Mucosa of rectum (tissue), 2 donors: ENCODE measurements at regions not wholly inside any gene's neighbourhood (a gene's known extent, or its start where the extent isn't known, plus 50 kb on each side); places are given as distances from the start of the nearest gene placed in this dataset.

ENCODE experiments used
- H3K27ac ChIP-seq, 2 donors: one replicate each; pipeline ENCODE4 v1.7.0; 2013; ENCODE audit warnings: inconsistent platforms in 2 of 2, low read depth in 2 of 2, low read length in 2 of 2
- H3K27me3 ChIP-seq, 2 donors: one replicate each; pipeline ENCODE4 v1.7.0; 2013; ENCODE audit warnings: low read length in 2 of 2; ENCODE audit not compliant: control insufficient read depth in 2 of 2, insufficient read depth in 2 of 2
- H3K36me3 ChIP-seq, 2 donors: one replicate each; pipeline ENCODE4 v1.7.0; 2013; ENCODE audit warnings: low read length in 2 of 2; ENCODE audit not compliant: control insufficient read depth in 2 of 2, insufficient read depth in 2 of 2
- H3K4me1 ChIP-seq, 2 donors: one replicate each; pipeline ENCODE4 v1.7.0; 2013; ENCODE audit warnings: low read length in 2 of 2, mild to moderate bottlenecking in 1 of 2; ENCODE audit not compliant: control insufficient read depth in 2 of 2, insufficient read depth in 2 of 2
- H3K4me3 ChIP-seq, 2 donors: one replicate each; pipeline ENCODE4 v1.7.0; 2013; ENCODE audit warnings: low read length in 2 of 2
- H3K9ac ChIP-seq, 2 donors: one replicate each; pipeline ENCODE4 v1.7.0; 2013; ENCODE audit warnings: low read length in 2 of 2, low read depth in 1 of 2, mild to moderate bottlenecking in 1 of 2
- H3K9me3 ChIP-seq, 2 donors: one replicate each; pipeline ENCODE4 v1.7.0; 2013; ENCODE audit warnings: low read length in 2 of 2; ENCODE audit not compliant: control insufficient read depth in 2 of 2
- donor health status: healthy.
- donor health status: Normal muscosa, but diverticular disease.

GRCh38 chr12:67450441-67450840, 181.3 kb downstream of the CAND1 start:
- Histone ChIP-seq H3K9ac (no peak overlapping the region), H3K27me3 (no peaks in the 10 kb centered on the region), H3K36me3 (no peaks in the 10 kb centered on the region), H3K27ac (no peak overlapping the region), H3K4me3 (no peak overlapping the region), H3K9me3 (no peaks in the 10 kb centered on the region), H3K4me1 (no peaks in the 10 kb centered on the region)

GRCh38 chr12:67451206-67451605, 182.0 kb downstream of the CAND1 start:
- H3K9ac ChIP-seq = no peak overlapping the region
- H3K4me3 ChIP-seq = no peak overlapping the region
- H3K27ac ChIP-seq = no peak overlapping the region
- no peaks in the 10 kb centered on the region for H3K27me3 ChIP-seq
- no peaks in the 10 kb centered on the region for H3K9me3 ChIP-seq
- H3K4me1 ChIP-seq = no peaks in the 10 kb centered on the region
- no peaks in the 10 kb centered on the region for H3K36me3 ChIP-seq

DNA sequence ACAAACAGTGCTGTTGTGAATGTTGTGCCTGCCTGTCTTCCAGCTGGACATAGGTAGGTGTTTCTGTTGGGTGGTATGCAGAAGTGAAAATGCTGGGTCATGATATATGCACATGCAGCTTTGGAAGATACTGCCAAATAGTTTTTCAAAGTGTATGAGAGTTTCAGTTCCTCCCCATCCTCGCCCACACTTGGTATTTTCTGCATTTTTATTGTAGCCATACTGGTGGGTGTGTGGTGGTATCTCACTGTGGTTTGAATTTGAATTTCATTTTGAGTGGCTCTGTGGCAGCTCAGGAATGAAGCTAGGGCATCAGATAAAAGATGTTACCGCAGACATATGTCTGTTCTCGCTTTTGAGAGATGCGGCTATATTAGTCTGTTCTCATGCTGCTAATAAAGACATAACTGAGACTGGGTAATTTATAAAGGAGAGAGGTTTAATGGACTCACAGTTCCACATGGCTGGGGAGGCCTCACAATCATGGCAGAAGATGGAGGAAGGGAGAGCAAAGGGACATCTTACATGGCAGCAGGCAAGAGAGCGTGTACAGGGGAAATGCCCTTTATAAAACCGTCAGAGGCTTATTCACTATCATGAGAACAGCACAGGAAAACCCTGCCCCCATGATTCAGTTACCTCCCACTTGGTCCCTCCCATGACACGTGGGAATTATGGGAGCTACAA, 183.1 kb downstream of the CAND1 start:
- Histone ChIP-seq H3K4me3 (no peak overlapping the region), H3K27ac (no peak overlapping the region), H3K36me3 (no peaks in the 10 kb centered on the region), H3K4me1 (peaks cover 0 to 3% of the 10 kb centered on the region in 2 donors), H3K9me3 (no peaks in the 10 kb centered on the region), H3K9ac (no peak overlapping the region), H3K27me3 (no peaks in the 10 kb centered on the region)

GRCh38 chr12:67453191-67453590, 184.0 kb downstream of the CAND1 start:
- Histone ChIP-seq H3K27me3 (no peaks in the 10 kb centered on the region), H3K9me3 (no peaks in the 10 kb centered on the region), H3K9ac (no peak overlapping the region), H3K36me3 (no peaks in the 10 kb centered on the region), H3K4me1 (peaks cover 0 to 3% of the 10 kb centered on the region in 2 donors), H3K27ac (no peak overlapping the region), H3K4me3 (no peak overlapping the region)

GRCh38 chr12:67455236-67455635, 186.1 kb downstream of the CAND1 start:
- Histone ChIP-seq H3K4me1 (peaks cover 0 to 3% of the 10 kb centered on the region in 2 donors), H3K9ac (no peak overlapping the region), H3K36me3 (no peaks in the 10 kb centered on the region), H3K27me3 (no peaks in the 10 kb centered on the region), H3K9me3 (no peaks in the 10 kb centered on the region), H3K4me3 (no peak overlapping the region), H3K27ac (no peak overlapping the region)

DNA sequence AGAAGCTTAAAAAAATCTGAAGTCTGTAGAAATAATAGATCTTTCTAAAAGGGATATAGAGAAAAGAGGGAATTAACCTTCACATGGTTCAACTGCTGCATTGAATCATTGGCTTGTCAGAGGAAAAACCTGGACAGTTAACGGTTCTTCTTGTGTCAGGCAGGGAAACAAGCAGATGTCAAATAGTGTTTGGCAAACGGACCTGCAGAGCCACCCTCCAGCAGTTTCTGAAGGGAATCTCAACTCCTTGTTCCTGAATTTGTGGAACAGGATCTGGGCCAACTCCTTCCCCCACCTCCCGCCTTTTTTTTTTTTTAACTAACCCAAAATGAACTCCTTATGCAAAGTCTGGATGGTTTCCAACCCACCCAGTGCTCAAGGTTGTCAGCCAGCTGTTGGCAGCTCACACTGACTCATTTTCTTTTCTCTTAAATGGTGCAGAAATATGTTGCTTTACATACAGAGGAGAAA, 187.3 kb downstream of the CAND1 start:
- H3K36me3 ChIP-seq = no peaks in the 10 kb centered on the region
- no peaks in the 10 kb centered on the region for H3K27me3 ChIP-seq
- peaks cover 0 to 3% of the 10 kb centered on the region in 2 donors for H3K4me1 ChIP-seq
- no peak overlapping the region for H3K4me3 ChIP-seq
- no peak overlapping the region for H3K9ac ChIP-seq
- H3K27ac ChIP-seq = no peak overlapping the region
- no peaks in the 10 kb centered on the region for H3K9me3 ChIP-seq

DNA sequence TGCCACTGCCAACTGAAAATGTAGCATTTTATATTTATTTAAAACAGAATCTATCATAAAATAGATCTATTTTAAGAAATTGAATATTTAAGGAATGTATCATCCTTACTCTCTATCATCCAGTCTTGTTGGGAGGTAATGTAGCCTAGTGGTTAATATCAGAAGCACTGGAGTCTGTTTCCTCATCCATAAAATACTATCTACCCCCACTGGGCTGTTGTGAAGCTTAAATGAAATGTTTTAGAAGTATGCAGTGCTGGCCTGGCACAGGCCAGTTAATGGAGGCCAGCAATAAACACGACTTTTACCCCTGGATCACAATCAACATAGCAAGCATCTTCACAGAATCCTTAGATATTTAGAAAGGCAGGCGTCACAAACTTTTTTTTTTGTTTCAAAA, 188.0 kb downstream of the CAND1 start:
- H3K9ac ChIP-seq = no peak overlapping the region
- no peaks in the 10 kb centered on the region for H3K36me3 ChIP-seq
- no peak overlapping the region for H3K4me3 ChIP-seq
- H3K27ac ChIP-seq = no peak overlapping the region
- H3K9me3 ChIP-seq = no peaks in the 10 kb centered on the region
- peaks cover 0 to 3% of the 10 kb centered on the region in 2 donors for H3K4me1 ChIP-seq
- no peaks in the 10 kb centered on the region for H3K27me3 ChIP-seq

- H3K9me3 ChIP-seq = no peaks in the 10 kb centered on the region
- peaks cover 0 to 3% of the 10 kb centered on the region in 2 donors for H3K4me1 ChIP-seq
- no peaks in the 10 kb centered on the region for H3K36me3 ChIP-seq
- no peak overlapping the region for H3K9ac ChIP-seq
- no peak overlapping the region for H3K27ac ChIP-seq
- no peak overlapping the region for H3K4me3 ChIP-seq
- no peaks in the 10 kb centered on the region for H3K27me3 ChIP-seq
Measured at GRCh38 chr12:67457778-67458665, 188.9 kb downstream of the CAND1 start.

DNA sequence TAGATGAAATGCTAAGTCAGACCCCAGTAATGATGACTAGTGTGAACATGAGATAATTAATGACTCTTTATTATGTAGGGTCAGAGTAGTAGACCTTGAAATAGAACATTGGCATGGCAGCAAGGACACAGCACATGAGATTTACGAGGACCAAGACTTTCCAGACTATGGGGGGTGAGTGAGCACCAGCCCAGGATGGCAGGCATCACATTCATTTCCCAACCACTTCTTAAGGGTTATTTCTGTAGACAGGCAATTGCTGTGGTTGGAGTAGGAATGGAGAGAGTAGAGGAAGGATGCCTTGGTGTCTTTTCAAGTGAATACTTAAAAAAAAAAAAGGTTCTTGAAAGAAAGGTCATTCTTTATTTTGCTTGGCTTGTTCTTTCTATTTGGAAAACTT, 189.4 kb upstream of the DYRK2 start:
- Histone ChIP-seq H3K4me1 (peaks cover 0 to 3% of the 10 kb centered on the region in 2 donors), H3K27me3 (no peaks in the 10 kb centered on the region), H3K27ac (no peak overlapping the region), H3K4me3 (no peak overlapping the region), H3K36me3 (no peaks in the 10 kb centered on the region), H3K9ac (no peak overlapping the region), H3K9me3 (no peaks in the 10 kb centered on the region)

- Histone ChIP-seq H3K36me3 (no peaks in the 10 kb centered on the region), H3K4me3 (no peak overlapping the region), H3K4me1 (peaks cover 0 to 3% of the 10 kb centered on the region in 2 donors), H3K9ac (no peak overlapping the region), H3K9me3 (no peaks in the 10 kb centered on the region), H3K27me3 (no peaks in the 10 kb centered on the region), H3K27ac (no peak overlapping the region)
Measured at GRCh38 chr12:67459578-67459977, 189.0 kb upstream of the DYRK2 start.
